Adrenal gland (tissue), 9 donors: ENCODE measurements at regions not wholly inside any gene's neighbourhood (a gene's known extent, or its start where the extent isn't known, plus 50 kb on each side); places are given as distances from the start of the nearest gene placed in this dataset.

Experiments
- DNase-seq, 7 donors: peaks; one replicate each; pipeline ENCODE4 v3.0.0-alpha.2; 2019 to 2020
- H3K27ac ChIP-seq, 5 donors: fragments of 200-600 bp; sonication (generic) in 4 of 5; 1 replicate in 3 of 5; 2 replicates in 2 of 5; pipeline versions ENCODE4 v1.5.1 to v1.8.0; 2016 to 2020; ENCODE audit warnings: mild to moderate bottlenecking in 1 of 5
- H3K27me3 ChIP-seq: fragments of 200-600 bp; 2 replicates; pipeline ENCODE4 v1.8.0; 2021
- H3K36me3 ChIP-seq, 2 donors: fragments of 200-600 bp; replicated peaks in 1 of 2; 1 replicate in 1 of 2; 2 replicates in 1 of 2; pipeline versions ENCODE4 v1.5.1 to v1.8.0; 2018 to 2022
- H3K4me1 ChIP-seq, 2 donors: fragments of 200-600 bp; replicated peaks in 1 of 2; 1 replicate in 1 of 2; 2 replicates in 1 of 2; pipeline versions ENCODE4 v1.5.1 to v1.8.0; 2018 to 2021
- H3K4me3 ChIP-seq, 4 donors: fragments of 200-600 bp; sonication (generic) in 3 of 4; one replicate each; pipeline ENCODE4 v1.5.1; 2016 to 2018
- H3K9me3 ChIP-seq, 3 donors: fragments of 200-600 bp; sonication (generic) in 1 of 3; replicated peaks in 1 of 3; 1 replicate in 2 of 3; 2 replicates in 1 of 3; pipeline versions ENCODE4 v1.5.1 to v1.8.0; 2016 to 2021
- CTCF ChIP-seq, 6 experiments: fragments of 450-650 bp in 4 of 6; fragments of 200-600 bp in 2 of 6; sonication (generic) in 1 of 6; IDR thresholded peaks; 1 replicate in 5 of 6; 2 replicates in 1 of 6; pipeline versions ENCODE4 v1.5.1 to v1.8.0; 2016 to 2021; ENCODE audit warnings: antibody characterized with exemption in 6 of 6, mild to moderate bottlenecking in 2 of 6, moderate library complexity in 1 of 6
- POLR2A ChIP-seq, 2 donors: fragments of 450-650 bp; IDR thresholded peaks; one replicate each; pipeline ENCODE4 v1.6.1; 2017; ENCODE audit warnings: antibody characterized with exemption in 2 of 2, mild to moderate bottlenecking in 2 of 2, moderate library complexity in 1 of 2
- WGBS, 4 donors: extraction: QIAGEN DNeasy Blood & Tissue Kit in 2 of 4; methylation state at CpG; one replicate each; pipeline versions ENCODE4 v1.1.5 to v1.1.7; 2013 to 2017; 5-methylcytosine and 5-hydroxymethylcytosine counted together
- intact Hi-C, 2 donors: fragments of 100-400 bp; cut with DNase I; formaldehyde crosslinking; loops; one replicate each; pipeline versions ENCODE4 v1.14.1 to v1.15.0; 2022 to 2023
- donor health status: healthy with polysubstance abuse.
- donor health status: Bipolar disorder and iron deficiency.
- donor health status: DM: yes; HTN: yes; CAD: no.
- donor health status: DM: no; HTN: no; CAD: no.
- donor health status: DM: no; HTN: no; CAD: no.

GRCh38 chr5:88092958-88093605 lies 175.6 kb downstream of the TMEM161B start:
- no peak for DNase-seq
- Histone ChIP-seq H3K27me3 (no peaks in the 10 kb centered on the region), H3K27ac (no peak overlapping the region), H3K4me1 (peaks cover 0 to 9% of the 10 kb centered on the region in 2 donors), H3K4me3 (no peak overlapping the region), H3K36me3 (no peaks in the 10 kb centered on the region), H3K9me3 (no peaks in the 10 kb centered on the region)
- intact Hi-C loops: no loop called here
- TF ChIP-seq CTCF (IDR thresholded peaks at IDR 0.05) (no peak), POLR2A (IDR thresholded peaks at IDR 0.05) (no peak)
- 46 to 58% (median 53%) methylated on average over 4 of the region's 4 CpGs for WGBS, 4 donors

GRCh38 chr5:88092358-88092757 lies 176.3 kb downstream of the TMEM161B start:
- DNase-seq: no peak
- intact Hi-C loops: no loop called here
- 64 to 94% (median 67%) methylated on average over 1 of the region's 1 CpG for WGBS, 4 donors
- Histone ChIP-seq H3K36me3 (no peaks in the 10 kb centered on the region), H3K27me3 (no peaks in the 10 kb centered on the region), H3K27ac (no peak overlapping the region), H3K4me3 (no peak overlapping the region), H3K4me1 (peaks cover 0 to 9% of the 10 kb centered on the region in 2 donors), H3K9me3 (no peaks in the 10 kb centered on the region)
- TF ChIP-seq POLR2A (IDR thresholded peaks at IDR 0.05) (no peak), CTCF (IDR thresholded peaks at IDR 0.05) (no peak)

- Histone ChIP-seq H3K4me1 (peaks cover 0 to 9% of the 10 kb centered on the region in 2 donors), H3K4me3 (no peak overlapping the region), H3K36me3 (no peaks in the 10 kb centered on the region), H3K9me3 (no peaks in the 10 kb centered on the region), H3K27me3 (no peaks in the 10 kb centered on the region), H3K27ac (no peak overlapping the region)
- intact Hi-C loops: no loop called here
- 59 to 64% (median 63%) methylated on average over 2 of the region's 2 CpGs for WGBS, 4 donors
- TF ChIP-seq CTCF (IDR thresholded peaks at IDR 0.05) (no peak), POLR2A (IDR thresholded peaks at IDR 0.05) (no peak)
- no peak for DNase-seq
Observed at GRCh38 chr5:88090506-88090905, 178.1 kb downstream of the TMEM161B start.

GRCh38 chr5:88089719-88090390 lies 178.8 kb downstream of the TMEM161B start:
- H3K27ac ChIP-seq: no peak overlapping the region
- H3K9me3 ChIP-seq: no peaks in the 10 kb centered on the region
- no peaks in the 10 kb centered on the region for H3K36me3 ChIP-seq
- peak in 1 of 7 donors; percentile 23 for DNase-seq
- intact Hi-C loops: no loop called here
- TF ChIP-seq CTCF (IDR thresholded peaks at IDR 0.05) (no peak), POLR2A (IDR thresholded peaks at IDR 0.05) (no peak)
- no peaks in the 10 kb centered on the region for H3K27me3 ChIP-seq
- WGBS, 4 donors: 49 to 63% (median 59%) methylated on average over 7 of the region's 7 CpGs
- peaks cover 0 to 8% of the 10 kb centered on the region in 2 donors for H3K4me1 ChIP-seq
- H3K4me3 ChIP-seq: no peak overlapping the region
